Activated T-cell treated with anti-CD3 and anti-CD28 coated beads, Interleukin-2, amount 50 U/mL, for 72 hours (primary cell): ENCODE measurements at regions not wholly inside any gene's neighbourhood (a gene's known extent, or its start where the extent isn't known, plus 50 kb on each side); places are given as distances from the start of the nearest gene placed in this dataset.

Experiments used
- ATAC-seq, 2 donors: fragments of 150-1000 bp; cut with Tn5 transposase; replicated peaks in 1 of 2; 2 replicates each; pipeline ENCODE4 v1.10.0; 2021; ENCODE audit warnings: moderate library complexity in 2 of 2, mild to moderate bottlenecking in 1 of 2
- DNase-seq, 2 donors: peaks; one replicate each; pipeline ENCODE4 v3.0.0; 2021 to 2022; ENCODE audit warnings: mixed read lengths in 1 of 2
- H3K27ac Mint-ChIP-seq: one replicate; pipeline ENCODE4 v1.8.0; 2022; ENCODE audit warnings: mild to moderate bottlenecking, moderate library complexity, mixed read lengths
- H3K27me3 Mint-ChIP-seq: one replicate; pipeline ENCODE4 v1.8.0; 2022; ENCODE audit warnings: low read depth, mixed read lengths
- H3K36me3 Mint-ChIP-seq, 2 donors: one replicate each; pipeline ENCODE4 v1.8.0; 2022; ENCODE audit warnings: mixed read lengths in 2 of 2, mild to moderate bottlenecking in 1 of 2; ENCODE audit not compliant: insufficient read depth in 2 of 2
- H3K4me1 Mint-ChIP-seq: one replicate; pipeline ENCODE4 v1.8.0; 2022; ENCODE audit warnings: low read depth, mixed read lengths
- H3K4me3 Mint-ChIP-seq, 2 donors: one replicate each; pipeline ENCODE4 v1.8.0; 2022; ENCODE audit warnings: mild to moderate bottlenecking in 2 of 2, mixed read lengths in 2 of 2, moderate library complexity in 2 of 2
- H3K9me3 Mint-ChIP-seq, 2 donors: one replicate each; pipeline ENCODE4 v1.8.0; 2022; ENCODE audit warnings: mixed read lengths in 2 of 2

DNA sequence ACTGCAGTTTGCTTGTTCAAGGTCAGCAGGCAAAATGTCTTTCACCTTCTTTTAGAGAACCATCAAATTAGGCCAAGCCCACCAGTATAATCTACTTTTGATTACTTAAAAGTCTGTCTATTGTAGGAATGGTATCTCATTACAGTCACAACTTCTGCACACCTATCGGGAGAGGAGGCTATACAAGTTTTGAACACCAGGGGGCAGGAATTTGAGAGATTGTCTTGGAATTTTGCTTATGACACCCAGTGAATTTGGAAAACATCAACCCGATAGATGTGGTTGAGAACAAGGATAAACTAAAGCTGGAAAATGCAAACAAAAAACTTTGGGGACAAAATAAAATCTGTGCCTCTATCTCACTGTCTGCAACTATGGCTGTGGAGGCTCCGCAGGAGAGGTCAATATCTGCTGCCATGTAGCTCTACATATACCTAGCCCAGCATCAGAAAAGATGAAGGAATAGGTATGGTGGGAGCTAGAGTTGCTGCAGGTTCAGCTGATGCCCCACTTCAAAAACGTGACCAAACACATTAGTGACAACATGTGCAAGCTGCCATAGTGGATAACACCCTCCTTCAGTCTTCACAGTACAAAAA lies 1299.2 kb upstream of the SPRY2 start:
- H3K9me3 Mint-ChIP-seq, result peaks cover 1 to 4% of the 10 kb centered on the region in 2 donors
- no peak overlapping the region for H3K27ac Mint-ChIP-seq
- no peaks in the 10 kb centered on the region for H3K27me3 Mint-ChIP-seq
- H3K4me1 Mint-ChIP-seq, result no peaks in the 10 kb centered on the region
- H3K36me3 Mint-ChIP-seq, result no peaks in the 10 kb centered on the region
- DNase-seq (no peak), ATAC-seq (no peak)
- no peak overlapping the region for H3K4me3 Mint-ChIP-seq

DNA sequence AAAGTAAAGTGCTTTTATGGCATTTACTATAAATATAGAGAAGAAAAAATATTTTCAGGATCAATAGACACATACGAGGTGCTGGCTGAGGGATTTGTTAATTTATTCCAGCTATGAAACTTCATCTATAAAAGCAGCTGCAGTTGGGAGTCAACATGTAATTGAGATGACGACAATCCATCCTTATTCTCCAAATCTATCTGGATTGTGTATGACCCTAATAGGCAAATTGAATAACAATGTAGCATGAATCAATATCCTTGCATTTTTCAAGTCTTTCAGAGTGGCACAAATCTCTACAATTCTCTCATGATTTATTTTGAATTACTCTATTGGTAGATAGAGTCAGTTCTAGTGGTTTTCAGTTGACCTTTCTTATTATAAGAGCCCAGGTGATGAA lies 1296.5 kb upstream of the SPRY2 start:
- no peaks in the 10 kb centered on the region for H3K27me3 Mint-ChIP-seq
- H3K9me3 Mint-ChIP-seq, result peaks cover 1 to 6% of the 10 kb centered on the region in 2 donors
- no peak overlapping the region for H3K4me3 Mint-ChIP-seq
- no peak overlapping the region for H3K27ac Mint-ChIP-seq
- H3K36me3 Mint-ChIP-seq, result no peaks in the 10 kb centered on the region
- ATAC-seq (no peak), DNase-seq (no peak)
- H3K4me1 Mint-ChIP-seq, result no peaks in the 10 kb centered on the region

DNA sequence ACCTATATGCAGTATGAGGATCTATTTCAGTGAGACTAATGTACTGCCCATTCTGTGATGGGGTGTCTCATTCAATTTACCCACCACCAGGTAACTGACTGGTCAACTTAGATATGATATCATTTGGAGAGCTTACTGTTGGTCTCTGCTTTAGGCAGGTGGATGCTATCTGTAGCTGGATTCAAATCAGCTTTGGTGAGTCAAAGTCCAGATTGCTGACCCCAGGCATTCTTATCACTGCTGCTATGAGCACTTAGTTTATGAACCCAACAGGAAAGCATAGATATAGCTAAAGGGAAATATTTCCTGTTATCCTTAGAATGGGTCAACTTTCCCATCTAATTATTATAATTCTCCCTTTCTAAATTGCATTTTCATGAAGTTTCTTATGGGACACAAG lies 1295.2 kb upstream of the SPRY2 start:
- DNase-seq, result no peak
- Mint-ChIP-seq H3K4me1 (no peaks in the 10 kb centered on the region), H3K36me3 (no peaks in the 10 kb centered on the region), H3K27me3 (no peaks in the 10 kb centered on the region), H3K9me3 (peaks cover 1 to 6% of the 10 kb centered on the region in 2 donors), H3K27ac (no peak overlapping the region), H3K4me3 (no peak overlapping the region)
- ATAC-seq, result no peak

DNA sequence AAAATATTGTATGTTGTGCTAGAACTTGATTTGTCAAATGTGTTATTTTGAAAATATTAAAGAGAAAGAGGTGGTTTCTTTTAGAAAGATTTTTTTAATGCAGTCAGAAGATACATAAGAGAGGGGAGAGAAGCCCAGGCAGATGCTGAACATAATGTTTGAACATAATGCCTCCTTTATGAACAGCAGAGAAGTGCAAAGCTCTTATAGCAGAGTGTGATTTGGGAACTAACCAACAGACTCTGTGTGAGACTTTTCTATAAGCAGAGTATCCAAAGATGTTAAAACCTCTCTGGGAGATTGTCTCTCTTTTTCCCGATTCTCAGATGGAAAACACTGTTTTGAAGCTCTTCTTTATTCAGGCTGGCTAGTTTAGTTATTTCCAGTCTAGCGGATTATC lies 1274.1 kb upstream of the SPRY2 start:
- no peak overlapping the region for H3K27ac Mint-ChIP-seq
- H3K36me3 Mint-ChIP-seq, result no peaks in the 10 kb centered on the region
- no peak for DNase-seq
- no peaks in the 10 kb centered on the region for H3K27me3 Mint-ChIP-seq
- ATAC-seq, result no peak
- H3K4me1 Mint-ChIP-seq, result no peaks in the 10 kb centered on the region
- no peak overlapping the region for H3K4me3 Mint-ChIP-seq
- H3K9me3 Mint-ChIP-seq, result peaks cover 7 to 15% of the 10 kb centered on the region in 2 donors

DNA sequence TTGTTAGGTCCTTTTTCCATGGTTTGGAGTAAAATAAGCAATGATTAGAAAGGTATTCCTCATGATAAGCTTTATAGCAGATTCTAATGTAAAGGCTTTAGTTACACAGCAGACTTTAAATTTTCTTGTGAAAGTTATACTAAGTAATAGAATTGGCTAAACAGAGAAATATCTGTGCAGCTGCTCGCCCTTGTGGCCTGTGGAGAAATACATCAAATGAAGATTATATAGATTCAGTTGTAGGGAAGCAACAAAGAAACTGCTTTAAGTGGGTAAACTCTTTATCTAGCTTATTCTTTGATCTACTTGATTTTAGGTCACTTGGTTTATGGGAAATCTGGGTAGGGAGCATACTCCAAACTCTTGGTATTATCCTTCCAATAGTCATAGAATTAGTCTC lies 1269.7 kb upstream of the SPRY2 start:
- no peaks in the 10 kb centered on the region for H3K4me1 Mint-ChIP-seq
- no peaks in the 10 kb centered on the region for H3K27me3 Mint-ChIP-seq
- H3K36me3 Mint-ChIP-seq, result no peaks in the 10 kb centered on the region
- H3K4me3 Mint-ChIP-seq, result no peak overlapping the region
- H3K27ac Mint-ChIP-seq, result no peak overlapping the region
- no peak for DNase-seq
- no peak for ATAC-seq
- H3K9me3 Mint-ChIP-seq, result peaks cover 6 to 12% of the 10 kb centered on the region in 2 donors

DNA sequence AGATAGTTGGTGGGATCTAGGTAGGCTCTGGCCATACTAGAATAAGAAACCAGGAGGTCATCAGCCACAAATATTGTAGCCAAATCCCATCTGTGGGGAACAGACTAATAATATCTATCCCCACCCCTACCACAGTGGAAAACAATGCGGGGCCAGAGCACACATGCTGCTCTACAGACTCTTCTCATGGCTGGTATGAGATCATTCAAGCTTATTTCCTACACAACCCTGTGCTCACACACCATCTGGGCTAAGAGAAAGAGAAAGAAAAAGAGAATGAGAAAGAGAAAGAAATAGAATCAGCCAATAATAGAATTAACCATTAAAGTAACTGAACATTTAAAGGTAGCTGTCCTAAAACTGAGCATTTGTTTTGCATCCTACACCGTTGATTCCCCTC lies 1268.4 kb upstream of the SPRY2 start:
- H3K4me1 Mint-ChIP-seq, result no peaks in the 10 kb centered on the region
- H3K36me3 Mint-ChIP-seq, result no peaks in the 10 kb centered on the region
- no peak for ATAC-seq
- H3K27ac Mint-ChIP-seq, result no peak overlapping the region
- no peak for DNase-seq
- H3K27me3 Mint-ChIP-seq, result no peaks in the 10 kb centered on the region
- H3K9me3 Mint-ChIP-seq, result peaks cover 6 to 7% of the 10 kb centered on the region in 2 donors
- no peak overlapping the region for H3K4me3 Mint-ChIP-seq

DNA sequence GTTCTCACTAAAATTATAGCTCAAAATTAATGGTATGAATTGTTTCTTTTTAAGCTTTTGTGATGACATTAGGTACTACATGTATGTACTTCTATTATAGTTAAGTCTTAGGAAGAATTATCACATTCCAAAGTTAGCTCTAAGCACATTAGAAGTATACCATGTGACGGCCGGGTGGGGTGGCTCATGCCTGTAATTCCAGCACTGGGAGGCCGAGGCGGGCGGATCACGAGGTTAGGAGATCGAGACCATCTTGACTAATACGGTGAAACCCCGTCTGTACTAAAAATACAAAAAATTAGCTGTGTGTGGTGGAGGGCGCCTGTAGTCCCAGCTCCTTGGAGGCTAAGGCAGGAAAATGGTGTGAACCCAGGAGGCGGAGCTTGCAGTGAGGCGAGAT lies 1265.1 kb upstream of the SPRY2 start:
- DNase-seq, result no peak
- Mint-ChIP-seq H3K27me3 (no peaks in the 10 kb centered on the region), H3K9me3 (peaks cover 2 to 5% of the 10 kb centered on the region in 2 donors), H3K36me3 (no peaks in the 10 kb centered on the region), H3K27ac (no peak overlapping the region), H3K4me3 (no peak overlapping the region), H3K4me1 (no peaks in the 10 kb centered on the region)
- no peak for ATAC-seq

DNA sequence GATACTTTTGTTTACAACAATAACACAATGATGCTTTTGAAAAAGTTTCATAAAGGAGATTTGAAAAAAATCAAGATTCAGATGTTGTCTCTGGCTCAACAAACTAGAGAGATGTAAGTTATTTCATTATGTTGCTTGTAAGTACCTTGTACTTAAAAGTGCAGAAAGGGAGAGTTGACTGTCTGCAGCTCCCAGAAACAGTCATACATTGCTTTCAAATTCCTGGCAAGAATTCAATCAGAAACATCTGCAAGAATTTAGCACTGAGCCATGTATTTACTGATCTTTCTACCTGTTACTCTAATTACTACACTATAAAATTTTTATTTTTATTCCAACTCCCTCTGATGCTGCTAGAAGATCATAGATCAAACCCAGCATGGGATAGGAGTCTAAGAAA lies 1261.3 kb upstream of the SPRY2 start:
- H3K4me1 Mint-ChIP-seq, result no peaks in the 10 kb centered on the region
- no peaks in the 10 kb centered on the region for H3K36me3 Mint-ChIP-seq
- H3K27me3 Mint-ChIP-seq, result no peaks in the 10 kb centered on the region
- peaks cover 3 to 4% of the 10 kb centered on the region in 2 donors for H3K9me3 Mint-ChIP-seq
- ATAC-seq, result no peak
- DNase-seq, result no peak
- no peak overlapping the region for H3K27ac Mint-ChIP-seq
- no peak overlapping the region for H3K4me3 Mint-ChIP-seq

DNA sequence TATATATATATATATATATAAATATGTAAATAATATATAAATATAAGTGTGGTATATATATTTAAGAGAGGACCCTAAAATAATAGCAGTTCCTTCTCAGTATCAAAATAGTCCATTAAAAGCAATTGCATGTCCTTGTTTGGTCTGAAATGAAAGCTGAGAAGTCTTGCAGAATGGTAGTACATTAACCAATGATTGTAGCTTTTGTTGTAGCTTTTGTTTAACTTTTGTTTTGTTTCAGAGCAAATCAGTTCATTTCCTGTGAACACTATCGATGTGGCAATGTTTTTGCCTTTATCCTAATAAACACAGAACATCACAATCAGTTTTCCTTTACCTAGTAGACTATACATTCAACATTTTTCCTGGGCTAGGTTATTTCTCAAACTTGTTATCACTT lies 1256.2 kb upstream of the SPRY2 start:
- DNase-seq, result no peak
- Mint-ChIP-seq H3K4me1 (no peaks in the 10 kb centered on the region), H3K9me3 (peaks cover 3 to 4% of the 10 kb centered on the region in 2 donors), H3K27ac (no peak overlapping the region), H3K27me3 (no peaks in the 10 kb centered on the region), H3K4me3 (no peak overlapping the region), H3K36me3 (no peaks in the 10 kb centered on the region)
- no peak for ATAC-seq

DNA sequence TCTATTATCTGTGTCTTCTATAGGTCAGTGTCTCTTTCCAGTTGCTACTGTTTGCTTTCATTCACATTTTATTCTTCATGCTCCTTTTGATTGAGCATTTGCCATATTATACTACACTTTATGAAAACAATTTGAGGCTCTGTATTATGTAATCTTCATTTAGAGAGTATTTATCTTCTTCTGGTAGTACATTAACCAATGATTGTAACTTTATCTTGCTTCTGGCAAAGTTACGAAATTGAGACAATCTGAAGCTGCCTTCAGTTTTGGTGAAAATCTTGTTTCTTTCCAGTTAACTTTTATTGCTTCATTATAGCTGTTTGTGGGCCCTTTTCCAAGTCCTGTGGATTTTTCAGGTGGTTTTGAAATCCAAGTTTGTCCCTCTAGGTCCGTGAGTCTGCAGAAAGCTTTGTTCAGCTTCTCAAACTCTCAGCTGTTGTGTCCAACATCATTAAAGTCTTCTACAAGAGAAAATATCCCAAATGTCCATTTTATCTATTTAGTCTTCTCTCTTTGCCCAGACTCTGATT lies 1255.4 kb upstream of the SPRY2 start:
- H3K36me3 Mint-ChIP-seq, result no peaks in the 10 kb centered on the region
- ATAC-seq (no peak), DNase-seq (no peak)
- no peak overlapping the region for H3K4me3 Mint-ChIP-seq
- H3K4me1 Mint-ChIP-seq, result no peaks in the 10 kb centered on the region
- peaks cover 2 to 3% of the 10 kb centered on the region in 2 donors for H3K9me3 Mint-ChIP-seq
- H3K27me3 Mint-ChIP-seq, result no peaks in the 10 kb centered on the region
- H3K27ac Mint-ChIP-seq, result no peak overlapping the region

DNA sequence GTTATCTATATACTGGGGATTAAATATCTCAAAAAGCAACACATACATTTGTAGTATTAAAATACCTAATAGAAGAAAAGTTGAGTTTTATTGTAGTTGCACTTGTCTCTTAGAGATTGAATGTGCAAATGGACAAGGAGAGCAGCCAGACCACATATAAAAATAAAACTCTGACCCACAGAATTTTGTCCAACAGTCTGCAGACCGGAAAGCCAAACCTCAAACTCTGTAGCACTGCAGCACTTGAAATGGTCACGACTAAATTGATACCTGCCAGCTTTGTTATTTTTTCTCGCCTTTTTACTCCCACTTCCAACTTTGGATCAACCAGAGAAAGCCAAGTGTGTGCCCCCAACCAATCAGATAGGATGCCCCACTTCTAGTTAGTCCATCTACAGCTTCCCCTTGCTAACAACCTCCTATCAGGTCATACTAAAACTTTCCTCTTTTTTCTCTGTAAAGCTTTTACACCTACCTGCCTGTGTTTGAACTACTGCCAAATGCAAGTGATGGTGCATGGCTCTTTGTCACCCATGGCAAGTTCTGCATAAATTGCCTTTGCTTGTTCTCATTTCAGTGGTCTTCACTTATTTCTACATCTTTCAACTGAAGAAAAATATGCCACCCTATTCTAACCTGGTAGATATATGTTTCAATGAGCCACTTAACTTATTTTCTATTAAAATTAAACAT lies 1250.7 kb upstream of the SPRY2 start:
- Mint-ChIP-seq H3K4me1 (no peaks in the 10 kb centered on the region), H3K36me3 (no peaks in the 10 kb centered on the region), H3K9me3 (peaks cover 0 to 3% of the 10 kb centered on the region in 2 donors), H3K27me3 (no peaks in the 10 kb centered on the region), H3K27ac (no peak overlapping the region), H3K4me3 (no peak overlapping the region)
- ATAC-seq, result no peak
- no peak for DNase-seq

DNA sequence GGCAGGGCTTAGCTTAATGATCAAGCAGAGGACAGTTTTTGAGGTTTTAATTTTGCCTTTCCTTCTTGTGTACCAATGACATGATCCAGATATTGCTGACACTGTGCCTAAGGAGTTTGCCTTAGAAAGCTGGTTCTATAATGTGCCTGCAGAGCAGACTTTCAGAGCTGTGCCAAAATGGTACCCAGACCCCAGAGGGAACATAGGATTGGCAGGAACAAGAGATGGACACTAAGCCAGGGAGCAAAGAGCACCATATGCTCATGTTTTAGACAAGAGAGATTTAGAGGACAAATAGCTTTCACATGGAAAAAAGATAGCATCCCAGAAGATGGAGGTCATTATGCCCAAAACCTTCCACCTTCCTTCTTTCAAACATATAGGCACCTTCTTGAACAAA lies 1241.5 kb upstream of the SPRY2 start:
- Mint-ChIP-seq H3K9me3 (peaks cover 1 to 3% of the 10 kb centered on the region in 2 donors), H3K27ac (no peak overlapping the region), H3K27me3 (no peaks in the 10 kb centered on the region), H3K4me3 (no peak overlapping the region), H3K36me3 (no peaks in the 10 kb centered on the region), H3K4me1 (no peaks in the 10 kb centered on the region)
- ATAC-seq, result no peak
- no peak for DNase-seq

DNA sequence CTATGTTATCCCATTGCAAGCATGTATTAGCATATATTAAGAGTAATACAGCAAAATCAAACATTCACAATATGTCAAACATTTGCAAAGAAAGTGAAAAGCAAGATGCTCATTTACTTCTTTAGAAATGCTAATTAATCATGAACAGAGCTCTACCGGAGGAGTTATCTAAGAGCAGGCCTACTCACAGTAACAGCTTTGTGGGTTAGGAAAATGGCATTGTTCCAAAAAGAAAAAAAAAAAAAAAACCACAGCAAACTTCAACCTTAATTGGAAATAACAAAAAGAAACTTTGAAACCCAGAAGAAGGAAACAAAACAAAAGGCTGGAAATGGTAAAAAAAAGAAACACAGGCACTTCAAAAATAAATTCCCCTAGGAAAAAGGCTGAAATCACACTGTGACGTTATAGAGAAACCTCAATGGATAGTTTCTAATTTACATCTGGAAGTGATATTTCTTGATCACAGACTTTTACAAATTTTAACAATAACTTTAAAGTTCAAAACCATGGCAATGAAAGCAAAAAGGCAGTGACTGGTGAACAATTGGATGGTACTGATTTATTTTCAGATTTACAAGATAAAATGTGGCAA lies 1236.8 kb upstream of the SPRY2 start:
- no peaks in the 10 kb centered on the region for H3K4me1 Mint-ChIP-seq
- peaks cover 1 to 3% of the 10 kb centered on the region in 2 donors for H3K9me3 Mint-ChIP-seq
- no peak for DNase-seq
- no peaks in the 10 kb centered on the region for H3K36me3 Mint-ChIP-seq
- no peak overlapping the region for H3K4me3 Mint-ChIP-seq
- no peaks in the 10 kb centered on the region for H3K27me3 Mint-ChIP-seq
- H3K27ac Mint-ChIP-seq, result no peak overlapping the region
- no peak for ATAC-seq
